HL-60/S4 treated with retinoic acid at 250 ng/mL for 4 days and 3 days (cell line): ENCODE measurements at regions not wholly inside any gene's neighbourhood (a gene's known extent, or its start where the extent isn't known, plus 50 kb on each side); places are given as distances from the start of the nearest gene placed in this dataset.

Experiments used
- in situ Hi-C: fragments of 300-500 bp; cut with MboI; formaldehyde crosslinking; loops from 2 replicates; pipeline ENCODE4 v1.7.0; 2022; ENCODE audit warnings: low sequenced_read_pairs

- in situ Hi-C loops: no loop called here
Observed at GRCh38 chr6:132244744-132245143, 156.5 kb downstream of the MOXD1 start.

- in situ Hi-C loops: no loop called here
Observed at GRCh38 chr6:132236744-132237143, 164.5 kb downstream of the MOXD1 start.

- in situ Hi-C loops: no loop called here
Observed at GRCh38 chr6:132236281-132236680, 165.0 kb downstream of the MOXD1 start.

GRCh38 chr6:132235596-132236280 lies 165.5 kb downstream of the MOXD1 start:
- in situ Hi-C loops: no loop called here

- in situ Hi-C loops: no loop called here
Observed at GRCh38 chr6:132234356-132234755, 166.9 kb downstream of the MOXD1 start.

- in situ Hi-C loops: no loop called here
Observed at GRCh38 chr6:132231121-132231884, 170.0 kb downstream of the MOXD1 start.

GRCh38 chr6:132228894-132229293 lies 172.4 kb downstream of the MOXD1 start:
- in situ Hi-C loops: no loop called here

GRCh38 chr6:132227904-132228303 lies 173.4 kb downstream of the MOXD1 start:
- in situ Hi-C loops: no loop called here

GRCh38 chr6:132224943-132225342 lies 176.3 kb downstream of the MOXD1 start:
- in situ Hi-C loops: loop anchor here (25.0 kb wide), 1 partner anchor 313 kb away; no protein-coding TSS in a partner anchor

GRCh38 chr6:132220800-132221199 lies 180.5 kb downstream of the MOXD1 start:
- in situ Hi-C loops: loop anchor here (25.0 kb wide), 1 partner anchor 308 kb away; no protein-coding TSS in a partner anchor

- in situ Hi-C loops: loop anchor here (25.0 kb wide), 1 partner anchor 308 kb away; no protein-coding TSS in a partner anchor
Observed at GRCh38 chr6:132219901-132220300, 181.4 kb downstream of the MOXD1 start.

- in situ Hi-C loops: loop anchor here (25.0 kb wide), 1 partner anchor 306 kb away; no protein-coding TSS in a partner anchor
Observed at GRCh38 chr6:132218059-132218696, 183.1 kb downstream of the MOXD1 start.

GRCh38 chr6:132215805-132216204 lies 185.5 kb downstream of the MOXD1 start:
- in situ Hi-C loops: loop anchor here (25.0 kb wide), 1 partner anchor 304 kb away; no protein-coding TSS in a partner anchor

GRCh38 chr6:132214716-132215115 lies 186.6 kb downstream of the MOXD1 start:
- in situ Hi-C loops: loop anchor here (25.0 kb wide), 1 partner anchor 302 kb away; no protein-coding TSS in a partner anchor

GRCh38 chr6:132213732-132214131 lies 187.5 kb downstream of the MOXD1 start:
- in situ Hi-C loops: loop anchor here (25.0 kb wide), 1 partner anchor 301 kb away; no protein-coding TSS in a partner anchor

GRCh38 chr6:132213191-132213590 lies 188.1 kb downstream of the MOXD1 start:
- in situ Hi-C loops: loop anchor here (25.0 kb wide), 1 partner anchor 301 kb away; no protein-coding TSS in a partner anchor

GRCh38 chr6:132210886-132211563 lies 190.2 kb downstream of the MOXD1 start:
- in situ Hi-C loops: loop anchor here (25.0 kb wide), 1 partner anchor 299 kb away; no protein-coding TSS in a partner anchor

- in situ Hi-C loops: loop anchor here (25.0 kb wide), 1 partner anchor 297 kb away; no protein-coding TSS in a partner anchor
Observed at GRCh38 chr6:132209351-132209750, 191.9 kb downstream of the MOXD1 start.

- in situ Hi-C loops: loop anchor here (25.0 kb wide), 1 partner anchor 296 kb away; no protein-coding TSS in a partner anchor
Observed at GRCh38 chr6:132207991-132208390, 193.3 kb downstream of the MOXD1 start.

GRCh38 chr6:132205946-132206345 lies 195.3 kb downstream of the MOXD1 start:
- in situ Hi-C loops: loop anchor here (25.0 kb wide), 1 partner anchor 294 kb away; no protein-coding TSS in a partner anchor
